ENCODE measurements at regions not wholly inside any gene's neighbourhood (a gene's known extent, or its start where the extent isn't known, plus 50 kb on each side); places are given as distances from the start of the nearest gene placed in this dataset.

DNA sequence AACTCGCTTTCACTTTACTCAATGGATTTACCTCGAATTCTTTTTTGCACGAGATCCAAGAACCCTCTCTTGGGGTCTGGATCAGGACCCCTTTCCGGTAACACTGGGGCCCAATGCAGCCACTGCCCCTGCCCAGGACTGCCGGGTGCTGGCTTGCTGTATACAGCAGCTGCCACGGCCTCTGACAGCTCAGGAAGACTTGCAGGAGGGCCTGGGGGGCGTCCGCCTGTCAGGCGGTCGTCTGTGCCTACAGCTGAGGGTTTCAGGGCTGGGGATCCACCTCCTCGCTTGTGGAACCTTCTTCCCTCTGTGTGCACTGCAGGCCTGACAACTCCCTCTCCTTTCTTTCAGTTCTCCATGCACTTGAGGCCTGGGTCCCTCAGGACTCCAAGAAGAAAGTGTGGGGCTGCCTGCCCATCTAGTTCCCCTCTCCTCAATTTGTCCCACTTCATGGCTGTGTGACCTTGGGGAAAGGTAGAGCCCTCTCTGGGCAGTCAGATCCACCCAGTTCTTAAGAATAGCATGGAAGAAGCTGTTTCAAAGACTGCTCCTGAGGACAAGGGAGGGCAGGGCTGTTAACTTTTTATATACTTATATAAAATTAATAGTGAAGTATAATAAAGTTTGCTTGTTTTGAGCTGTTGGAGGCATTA is 75.0 kb upstream of the LGSN start:
- H3K36me3 Mint-ChIP-seq (ENCODE audit: low read depth), result no peaks in the 10 kb centered on the region
- TF ChIP-seq CTCF (IDR thresholded peaks at IDR 0.05), result no peak
- intact Hi-C loops (cut with micrococcal nuclease), result no loop called here
- H3K27me3 Mint-ChIP-seq, result no peaks in the 10 kb centered on the region
- no peak overlapping the region for H3K27ac Mint-ChIP-seq
- ChIA-PET POLR2A (no interaction called here), CTCF (no interaction called here)
- H3K4me1 Mint-ChIP-seq, result no peaks in the 10 kb centered on the region
- no peaks in the 10 kb centered on the region for H3K9me3 Mint-ChIP-seq
- ATAC-seq (ENCODE audit: low read depth) (no peak), DNase-seq (no peak)
- no peak overlapping the region for H3K4me3 Mint-ChIP-seq

- ATAC-seq (ENCODE audit: low read depth) (no peak), DNase-seq (no peak)
- intact Hi-C loops (cut with micrococcal nuclease), result no loop called here
- TF ChIP-seq CTCF (IDR thresholded peaks at IDR 0.05), result no peak
- no peak overlapping the region for H3K27ac Mint-ChIP-seq
- H3K4me3 Mint-ChIP-seq, result no peak overlapping the region
- ChIA-PET POLR2A (no interaction called here), CTCF (no interaction called here)
- no peaks in the 10 kb centered on the region for H3K36me3 Mint-ChIP-seq (ENCODE audit: low read depth)
- no peaks in the 10 kb centered on the region for H3K9me3 Mint-ChIP-seq
- no peaks in the 10 kb centered on the region for H3K27me3 Mint-ChIP-seq
- no peaks in the 10 kb centered on the region for H3K4me1 Mint-ChIP-seq
Observed at GRCh38 chr6:63395381-63395780, 75.6 kb upstream of the LGSN start.

- intact Hi-C loops (cut with micrococcal nuclease), result no loop called here
- Mint-ChIP-seq H3K4me3 (no peak overlapping the region), H3K9me3 (no peaks in the 10 kb centered on the region), H3K36me3 (ENCODE audit: low read depth) (no peaks in the 10 kb centered on the region), H3K4me1 (no peaks in the 10 kb centered on the region), H3K27me3 (no peaks in the 10 kb centered on the region), H3K27ac (no peak overlapping the region)
- ChIA-PET POLR2A (no interaction called here), CTCF (no interaction called here)
- DNase-seq, result no peak
- no peak for ATAC-seq (ENCODE audit: low read depth)
- TF ChIP-seq CTCF (IDR thresholded peaks at IDR 0.05), result no peak
Observed at GRCh38 chr6:63403725-63404124, 83.9 kb upstream of the LGSN start.

DNA sequence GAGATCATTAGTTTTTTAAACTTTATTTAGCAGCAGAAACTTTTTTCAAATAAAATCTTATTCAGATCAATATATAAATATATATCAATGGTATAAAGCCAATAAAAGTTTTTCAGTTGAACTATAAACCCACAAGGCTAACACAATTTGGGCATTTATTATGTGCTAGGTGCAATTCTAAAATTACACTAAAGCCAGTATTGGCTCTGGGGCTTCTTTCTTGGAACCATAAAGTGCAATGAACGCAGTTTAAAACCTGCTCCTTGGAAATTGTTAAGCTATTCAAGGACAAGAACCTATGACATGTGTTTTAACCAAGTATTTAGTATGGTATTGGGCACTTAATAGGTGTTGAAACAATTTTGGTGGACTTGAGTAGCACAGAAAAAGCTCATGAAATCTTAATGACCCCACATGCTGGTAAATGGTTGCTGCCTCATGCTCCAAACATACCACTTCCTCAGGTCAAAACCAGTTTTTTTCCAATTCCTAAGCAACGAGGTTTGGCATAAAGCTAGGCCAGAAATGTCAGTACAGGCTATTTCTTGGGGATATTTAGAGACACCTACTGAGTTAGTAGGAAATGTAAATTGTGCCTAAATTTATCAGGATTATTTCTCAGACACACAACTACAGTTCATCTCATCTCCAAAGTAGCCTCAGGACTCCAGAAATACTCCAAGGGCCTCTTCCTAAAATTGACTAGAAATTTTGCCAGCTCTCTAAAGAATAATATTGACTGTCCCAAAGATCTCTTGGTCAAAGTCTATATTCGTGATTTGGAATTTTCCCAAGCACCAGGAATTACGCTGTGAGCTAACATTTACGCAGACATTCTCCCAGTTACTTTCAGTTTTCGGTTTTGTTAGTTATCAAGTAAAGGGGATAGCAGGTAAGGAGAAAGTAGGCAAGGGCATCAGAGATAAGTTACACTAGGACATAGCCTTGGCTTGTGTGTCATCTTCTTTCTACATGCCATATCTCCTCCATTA is 90.9 kb upstream of the LGSN start:
- no peaks in the 10 kb centered on the region for H3K36me3 Mint-ChIP-seq (ENCODE audit: low read depth)
- CTCF ChIA-PET, result no interaction called here
- H3K27ac Mint-ChIP-seq, result no peak overlapping the region
- no peak for DNase-seq
- no peak overlapping the region for H3K4me3 Mint-ChIP-seq
- no peaks in the 10 kb centered on the region for H3K27me3 Mint-ChIP-seq
- no peaks in the 10 kb centered on the region for H3K9me3 Mint-ChIP-seq
- no peak for ATAC-seq (ENCODE audit: low read depth)
- POLR2A ChIA-PET, result no interaction called here
- H3K4me1 Mint-ChIP-seq, result no peaks in the 10 kb centered on the region
- intact Hi-C loops (cut with micrococcal nuclease), result no loop called here
- no peak for TF ChIP-seq CTCF (IDR thresholded peaks at IDR 0.05)

- intact Hi-C loops (cut with micrococcal nuclease), result no loop called here
- H3K27me3 Mint-ChIP-seq, result no peaks in the 10 kb centered on the region
- ATAC-seq (ENCODE audit: low read depth), result no peak
- H3K4me3 Mint-ChIP-seq, result no peak overlapping the region
- no peaks in the 10 kb centered on the region for H3K9me3 Mint-ChIP-seq
- H3K36me3 Mint-ChIP-seq (ENCODE audit: low read depth), result no peaks in the 10 kb centered on the region
- CTCF ChIA-PET, result interaction anchor here (0.6 kb wide), 1 partner anchor 62 kb away, joined by 3 read pairs; no protein-coding TSS in a partner anchor
- no peak for DNase-seq
- POLR2A ChIA-PET, result no interaction called here
- H3K27ac Mint-ChIP-seq, result no peak overlapping the region
- no peak for TF ChIP-seq CTCF (IDR thresholded peaks at IDR 0.05)
- peaks cover 3% of the 10 kb centered on the region for H3K4me1 Mint-ChIP-seq
Observed at GRCh38 chr6:63415286-63415685, 95.5 kb upstream of the LGSN start.
